GM12872 (cell line): ENCODE measurements at regions not wholly inside any gene's neighbourhood (a gene's known extent, or its start where the extent isn't known, plus 50 kb on each side); places are given as distances from the start of the nearest gene placed in this dataset.

Experiments used
- CTCF ChIP-seq: IDR thresholded peaks from 3 replicates; pipeline ENCODE4 v1.5.1; 2011; ENCODE audit warnings: low read depth, mild to moderate bottlenecking, low read length, moderate library complexity; ENCODE audit not compliant: insufficient read depth

- TF ChIP-seq CTCF: no peak
Observed at GRCh38 chr5:3963652-3964051, 368.0 kb downstream of the IRX1 start.

DNA sequence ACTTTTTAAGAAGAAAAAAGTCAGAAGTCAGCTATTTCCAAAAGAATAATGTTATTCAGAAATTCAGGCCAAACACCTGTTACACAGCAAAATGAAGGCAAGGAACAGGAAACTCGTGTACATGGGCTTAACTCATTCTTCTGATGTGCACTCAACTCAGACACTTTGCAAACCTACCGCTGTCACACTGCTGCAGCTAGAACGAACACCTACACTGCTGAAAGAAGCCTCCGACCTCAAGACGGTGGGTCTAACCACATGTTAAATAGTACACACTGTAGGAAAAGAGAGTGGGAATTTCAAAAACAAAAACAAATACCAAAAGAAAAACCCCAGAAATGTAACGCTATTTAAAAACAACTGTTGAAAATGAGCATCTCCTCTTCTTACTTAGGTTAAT is 384.5 kb downstream of the IRX1 start:
- no peak for TF ChIP-seq CTCF

GRCh38 chr5:3987867-3988266 is 392.2 kb downstream of the IRX1 start:
- TF ChIP-seq CTCF: no peak

GRCh38 chr5:3993856-3994473 is 398.3 kb downstream of the IRX1 start:
- TF ChIP-seq CTCF: no peak

DNA sequence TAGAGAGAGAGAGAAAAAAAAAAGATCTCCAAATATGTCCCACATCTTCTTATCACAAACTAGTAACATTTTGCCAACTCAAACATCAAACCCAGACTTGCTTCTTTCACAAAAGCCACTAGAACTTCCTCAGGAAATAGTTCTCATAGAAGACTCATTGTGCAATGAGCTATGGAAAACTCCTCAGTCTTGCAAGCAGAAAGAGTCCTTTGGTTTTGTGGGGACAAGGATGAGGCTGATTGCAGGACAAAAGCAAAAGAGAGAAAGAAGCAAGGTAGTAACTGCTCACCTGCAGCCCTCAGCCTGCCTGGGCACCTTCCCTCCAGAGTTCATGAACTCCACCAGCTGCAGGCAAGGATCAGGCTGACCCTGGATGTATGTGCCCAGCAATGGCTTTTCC is 399.0 kb downstream of the IRX1 start:
- TF ChIP-seq CTCF: no peak

DNA sequence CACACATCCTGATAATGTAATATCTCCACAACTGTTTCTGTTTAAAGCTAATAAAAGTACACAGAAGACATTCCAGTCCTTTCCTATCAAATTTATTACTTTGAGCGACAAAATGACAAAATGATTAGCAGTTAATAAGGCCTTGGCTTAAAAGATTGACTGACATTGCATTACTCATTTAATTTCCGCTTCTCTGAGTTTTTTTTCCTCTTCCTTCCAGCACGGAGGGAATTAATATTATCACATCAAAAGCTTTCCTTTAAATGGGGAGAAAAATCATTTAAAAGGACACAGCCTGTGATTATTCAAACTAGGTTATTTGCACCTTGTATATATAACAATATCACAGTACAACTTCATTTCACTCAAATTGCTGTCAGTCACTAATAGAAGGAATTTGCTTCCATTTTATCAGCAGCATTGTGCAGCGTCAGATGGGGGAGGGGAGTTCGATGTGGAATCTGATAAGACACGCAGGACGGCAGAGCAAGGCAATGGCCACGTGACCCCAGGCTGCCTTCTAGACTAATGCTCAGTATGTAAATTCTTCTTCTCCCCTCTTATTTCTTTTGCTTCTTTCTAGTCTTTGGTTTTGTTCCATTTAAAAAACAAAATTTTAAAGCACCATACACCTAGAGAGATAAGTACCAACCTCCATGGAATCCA is 400.5 kb downstream of the IRX1 start:
- no peak for TF ChIP-seq CTCF

- TF ChIP-seq CTCF: no peak
Observed at GRCh38 chr5:3996707-3997336, 401.2 kb downstream of the IRX1 start.
